ENCODE measurements at regions not wholly inside any gene's neighbourhood (a gene's known extent, or its start where the extent isn't known, plus 50 kb on each side); places are given as distances from the start of the nearest gene placed in this dataset.

DNA sequence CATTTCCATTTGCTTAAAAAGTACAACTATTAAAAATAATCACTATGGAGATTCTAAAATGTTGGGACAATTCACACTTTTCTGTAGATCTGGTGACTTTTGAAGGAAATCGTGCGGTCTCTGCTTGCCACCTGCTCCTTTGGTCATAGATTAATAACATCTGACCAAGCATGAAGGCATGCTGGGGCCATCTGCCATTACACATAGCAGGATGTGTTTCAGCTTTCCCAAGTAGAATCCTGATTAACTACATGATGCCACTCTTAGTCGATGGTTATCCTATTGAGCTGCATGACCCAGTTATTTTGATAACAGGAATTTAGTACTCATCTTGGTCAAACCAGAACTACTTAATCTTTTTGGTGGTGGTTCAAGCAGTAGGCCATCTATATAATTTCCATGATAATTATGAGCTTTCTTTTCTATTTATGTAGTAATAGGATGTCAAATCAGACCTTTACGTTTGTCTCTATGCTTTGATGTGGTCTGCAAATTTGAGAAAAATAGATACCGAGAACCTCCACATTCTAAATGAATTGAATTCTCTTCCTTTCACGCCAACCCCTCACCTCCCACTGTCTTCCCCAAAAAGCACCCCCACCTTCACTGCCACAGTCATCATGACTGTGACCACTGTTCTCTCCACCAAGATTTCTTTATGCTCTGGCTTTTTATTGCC, 158.1 kb downstream of the DIPK2A start:
- FAIRE-seq: no peak
- ATAC-seq: no peak
- H3K4me3 ChIP-seq: no peak overlapping the region
- H3K4me1 ChIP-seq: peaks cover 0 to 4% (median 0%) of the 10 kb centered on the region in 3 donors
- no peak for DNase-seq
- WGBS, 2 donors: 94% methylated on average over 6 of the region's 6 CpGs
- H3K36me3 ChIP-seq: no peaks in the 10 kb centered on the region
- TF ChIP-seq, protein P1, sequence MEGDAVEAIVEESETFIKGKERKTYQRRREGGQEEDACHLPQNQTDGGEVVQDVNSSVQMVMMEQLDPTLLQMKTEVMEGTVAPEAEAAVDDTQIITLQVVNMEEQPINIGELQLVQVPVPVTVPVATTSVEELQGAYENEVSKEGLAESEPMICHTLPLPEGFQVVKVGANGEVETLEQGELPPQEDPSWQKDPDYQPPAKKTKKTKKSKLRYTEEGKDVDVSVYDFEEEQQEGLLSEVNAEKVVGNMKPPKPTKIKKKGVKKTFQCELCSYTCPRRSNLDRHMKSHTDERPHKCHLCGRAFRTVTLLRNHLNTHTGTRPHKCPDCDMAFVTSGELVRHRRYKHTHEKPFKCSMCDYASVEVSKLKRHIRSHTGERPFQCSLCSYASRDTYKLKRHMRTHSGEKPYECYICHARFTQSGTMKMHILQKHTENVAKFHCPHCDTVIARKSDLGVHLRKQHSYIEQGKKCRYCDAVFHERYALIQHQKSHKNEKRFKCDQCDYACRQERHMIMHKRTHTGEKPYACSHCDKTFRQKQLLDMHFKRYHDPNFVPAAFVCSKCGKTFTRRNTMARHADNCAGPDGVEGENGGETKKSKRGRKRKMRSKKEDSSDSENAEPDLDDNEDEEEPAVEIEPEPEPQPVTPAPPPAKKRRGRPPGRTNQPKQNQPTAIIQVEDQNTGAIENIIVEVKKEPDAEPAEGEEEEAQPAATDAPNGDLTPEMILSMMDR (IDR thresholded peaks at IDR 0.05): no peak
- no peaks in the 10 kb centered on the region for H3K27me3 ChIP-seq
- no peak overlapping the region for H3K27ac ChIP-seq
- intact Hi-C loops (cut with DNase I): no loop called here
- no peaks in the 10 kb centered on the region for H3K9me3 ChIP-seq

DNA sequence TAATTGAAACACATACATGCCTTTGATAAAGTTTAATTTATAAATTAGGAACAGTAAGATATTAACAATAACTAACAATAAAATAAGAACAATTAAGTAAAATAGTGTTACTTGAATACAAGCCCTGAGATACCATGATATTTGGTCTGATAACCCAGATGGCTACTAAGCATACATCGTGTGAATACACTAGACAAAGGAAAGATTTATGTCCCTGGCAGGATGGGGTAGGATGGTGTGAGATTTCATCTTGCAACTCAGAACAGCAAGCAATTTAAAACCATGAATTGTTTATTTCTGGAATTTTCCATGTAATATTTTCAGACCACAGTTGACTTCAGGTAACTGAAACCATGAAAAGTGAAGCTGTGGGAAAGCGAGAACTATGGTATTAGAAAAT, 169.5 kb downstream of the DIPK2A start:
- no peaks in the 10 kb centered on the region for H3K4me1 ChIP-seq
- intact Hi-C loops (cut with DNase I): no loop called here
- H3K27me3 ChIP-seq: no peaks in the 10 kb centered on the region
- no peak overlapping the region for H3K4me3 ChIP-seq
- no peaks in the 10 kb centered on the region for H3K36me3 ChIP-seq
- WGBS, 2 donors: 86 to 87% methylated on average over 2 of the region's 2 CpGs
- H3K27ac ChIP-seq: no peak overlapping the region
- DNase-seq: no peak
- TF ChIP-seq, protein P1 (IDR thresholded peaks at IDR 0.05): no peak
- FAIRE-seq: no peak
- H3K9me3 ChIP-seq: no peaks in the 10 kb centered on the region
- no peak for ATAC-seq

DNA sequence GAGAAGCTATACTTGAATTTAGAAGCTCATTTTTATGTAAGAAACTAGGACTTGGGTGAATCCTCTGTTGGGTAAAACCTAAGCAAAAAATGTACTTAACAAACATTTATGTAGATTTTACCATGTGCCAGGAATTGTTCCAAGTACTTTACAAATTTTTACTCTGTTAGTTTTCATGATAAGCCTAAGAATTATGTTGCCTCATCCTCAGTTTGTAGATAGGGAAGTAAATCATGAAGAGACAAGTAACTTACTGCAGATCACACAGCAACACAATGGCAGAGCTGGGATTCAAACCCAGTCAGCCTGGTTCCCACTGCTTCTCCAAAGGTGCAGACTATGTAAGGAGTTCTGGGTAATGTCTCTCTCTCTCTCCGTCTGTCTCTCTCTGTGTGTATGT, 169.9 kb downstream of the DIPK2A start:
- 82 to 100% methylated on average over 1 of the region's 1 CpG for WGBS, 2 donors
- Histone ChIP-seq H3K4me3 (no peak overlapping the region), H3K27ac (no peak overlapping the region), H3K36me3 (no peaks in the 10 kb centered on the region), H3K9me3 (no peaks in the 10 kb centered on the region), H3K27me3 (no peaks in the 10 kb centered on the region), H3K4me1 (no peaks in the 10 kb centered on the region)
- DNase-seq (no peak), FAIRE-seq (no peak), ATAC-seq (no peak)
- intact Hi-C loops (cut with DNase I): no loop called here
- TF ChIP-seq, protein P1 (IDR thresholded peaks at IDR 0.05): no peak

DNA sequence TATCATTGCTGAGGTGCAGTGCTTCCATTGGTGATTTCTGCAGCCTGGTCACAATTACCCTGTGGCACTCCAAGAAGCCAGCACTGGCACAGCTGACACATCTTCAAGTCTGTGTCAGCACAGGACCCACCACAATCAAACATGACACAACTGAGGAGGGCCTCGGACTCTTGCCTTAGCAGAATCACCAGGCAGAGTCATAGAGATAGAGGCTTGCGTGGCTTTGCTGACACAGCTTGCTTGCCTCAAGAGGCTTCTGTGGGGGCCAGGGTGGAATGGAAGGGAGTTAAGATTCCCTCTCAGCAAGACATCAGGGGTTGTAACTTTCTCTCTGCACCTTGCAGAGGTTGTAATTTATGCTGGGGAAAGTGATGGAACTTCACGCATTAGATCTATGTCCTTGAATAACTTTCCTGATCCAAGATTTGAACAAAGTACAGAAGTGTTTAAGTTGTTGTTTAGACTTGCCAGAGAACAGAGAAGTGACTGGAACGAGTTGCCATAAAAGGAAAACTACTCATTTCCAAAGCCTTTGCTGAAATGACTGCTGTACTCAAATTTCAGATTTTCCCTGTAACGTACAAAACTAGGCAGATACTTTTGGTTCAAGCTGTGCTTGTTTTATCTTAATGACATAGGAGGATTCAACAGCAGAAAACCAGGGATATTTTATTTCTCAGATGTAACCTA, 170.7 kb downstream of the DIPK2A start:
- Histone ChIP-seq H3K27ac (no peak overlapping the region), H3K27me3 (no peaks in the 10 kb centered on the region), H3K9me3 (no peaks in the 10 kb centered on the region), H3K4me3 (no peak overlapping the region), H3K4me1 (no peaks in the 10 kb centered on the region), H3K36me3 (no peaks in the 10 kb centered on the region)
- FAIRE-seq: no peak
- 74 to 77% methylated on average over 5 of the region's 5 CpGs for WGBS, 2 donors
- intact Hi-C loops (cut with DNase I): no loop called here
- TF ChIP-seq, protein P1 (IDR thresholded peaks at IDR 0.05): no peak
- no peak for DNase-seq
- ATAC-seq: no peak

DNA sequence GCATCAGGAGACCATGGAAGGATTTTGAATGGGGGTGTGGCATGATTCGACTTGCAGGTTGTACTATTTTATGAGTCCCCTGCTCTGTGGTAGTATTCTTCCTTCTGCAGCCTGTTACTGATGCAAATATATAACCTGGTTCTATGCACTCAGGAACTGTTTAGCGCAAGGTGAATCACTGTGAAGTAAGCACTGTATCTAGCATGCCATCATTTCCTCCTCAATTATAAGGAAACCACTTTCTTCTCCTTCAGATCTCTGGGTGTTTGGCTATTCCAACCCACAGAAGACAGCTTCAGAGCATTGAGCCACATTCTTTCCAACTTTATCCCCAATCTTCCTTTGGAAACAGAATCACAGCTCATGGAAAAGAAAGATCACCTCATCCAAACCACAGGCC, 176.7 kb downstream of the DIPK2A start:
- H3K27me3 ChIP-seq: no peaks in the 10 kb centered on the region
- no peak for DNase-seq
- H3K9me3 ChIP-seq: no peaks in the 10 kb centered on the region
- FAIRE-seq: no peak
- no peak overlapping the region for H3K4me3 ChIP-seq
- H3K27ac ChIP-seq: no peak overlapping the region
- ATAC-seq: no peak
- 100% methylated on average over 2 of the region's 2 CpGs for WGBS, 2 donors
- TF ChIP-seq, protein P1 (IDR thresholded peaks at IDR 0.05): no peak
- intact Hi-C loops (cut with DNase I): no loop called here
- no peaks in the 10 kb centered on the region for H3K36me3 ChIP-seq
- no peaks in the 10 kb centered on the region for H3K4me1 ChIP-seq
